ENCODE measurements at regions not wholly inside any gene's neighbourhood (a gene's known extent, or its start where the extent isn't known, plus 50 kb on each side); places are given as distances from the start of the nearest gene placed in this dataset.

- no peak overlapping the region for H3K18ac ChIP-seq (ENCODE audit: low read length)
- peak; percentile 75 for DNase-seq
- H3K9ac ChIP-seq (ENCODE audit: low read length), result no peak overlapping the region
- no peak overlapping the region for H3K27ac ChIP-seq (ENCODE audit: low read depth, low read length)
- H2BK5ac ChIP-seq (ENCODE audit: low read length), result no peak overlapping the region
- H3K4me1 ChIP-seq (ENCODE audit: control insufficient read depth, low read depth, low read length), result no peaks in the 10 kb centered on the region
- H3K4me3 ChIP-seq (ENCODE audit: low read length), result no peak overlapping the region
- H3K23ac ChIP-seq (ENCODE audit: low read length), result no peak overlapping the region
- H2BK120ac ChIP-seq (ENCODE audit: low read depth, low read length), result no peak overlapping the region
- no peaks in the 10 kb centered on the region for H3K79me2 ChIP-seq (ENCODE audit: control insufficient read depth, insufficient read depth, low read length)
- H3K79me1 ChIP-seq (ENCODE audit: low read length), result no peaks in the 10 kb centered on the region
- H2AK5ac ChIP-seq (ENCODE audit: low read length), result no peak overlapping the region
- no peak overlapping the region for H2BK15ac ChIP-seq (replicated peaks; ENCODE audit: low read depth)
- no peak overlapping the region for H3K4me2 ChIP-seq (ENCODE audit: low read length)
- no peaks in the 10 kb centered on the region for H3K27me3 ChIP-seq (ENCODE audit: insufficient read depth, low read length, poor library complexity)
- H4K8ac ChIP-seq (ENCODE audit: low read depth, low read length), result no peak overlapping the region
- no peaks in the 10 kb centered on the region for H3K36me3 ChIP-seq (ENCODE audit: control insufficient read depth, insufficient read depth, low read length)
- H3K4ac ChIP-seq (ENCODE audit: low read depth, low read length), result no peak overlapping the region
- H3K56ac ChIP-seq (ENCODE audit: low read length), result no peak overlapping the region
- H4K5ac ChIP-seq (ENCODE audit: low read length), result no peak overlapping the region
- WGBS (ENCODE audit: extremely low coverage, insufficient coverage, low lambda C conversion rate), result no CpG with 5 or more reads among the region's 2 CpGs
These were observed 548.2 kb upstream of the LRRTM1 start for GRCh38 chr2:80852808-80853139.

GRCh38 chr2:80852079-80852807 lies 547.7 kb upstream of the LRRTM1 start:
- H3K4me3 ChIP-seq (ENCODE audit: low read length), result no peak overlapping the region
- H3K4me1 ChIP-seq (ENCODE audit: control insufficient read depth, low read depth, low read length), result no peaks in the 10 kb centered on the region
- no peak overlapping the region for H4K8ac ChIP-seq (ENCODE audit: low read depth, low read length)
- H2AK5ac ChIP-seq (ENCODE audit: low read length), result no peak overlapping the region
- H2BK120ac ChIP-seq (ENCODE audit: low read depth, low read length), result no peak overlapping the region
- H4K5ac ChIP-seq (ENCODE audit: low read length), result no peak overlapping the region
- no peak overlapping the region for H3K23ac ChIP-seq (ENCODE audit: low read length)
- H3K18ac ChIP-seq (ENCODE audit: low read length), result no peak overlapping the region
- WGBS (ENCODE audit: extremely low coverage, insufficient coverage, low lambda C conversion rate), result no CpG with 5 or more reads among the region's 4 CpGs
- no peaks in the 10 kb centered on the region for H3K79me2 ChIP-seq (ENCODE audit: control insufficient read depth, insufficient read depth, low read length)
- H3K27ac ChIP-seq (ENCODE audit: low read depth, low read length), result no peak overlapping the region
- DNase-seq, result no peak
- H2BK15ac ChIP-seq (replicated peaks; ENCODE audit: low read depth), result no peak overlapping the region
- H3K9ac ChIP-seq (ENCODE audit: low read length), result no peak overlapping the region
- H3K79me1 ChIP-seq (ENCODE audit: low read length), result no peaks in the 10 kb centered on the region
- no peaks in the 10 kb centered on the region for H3K27me3 ChIP-seq (ENCODE audit: insufficient read depth, low read length, poor library complexity)
- no peak overlapping the region for H3K56ac ChIP-seq (ENCODE audit: low read length)
- H3K4ac ChIP-seq (ENCODE audit: low read depth, low read length), result no peak overlapping the region
- H3K4me2 ChIP-seq (ENCODE audit: low read length), result no peak overlapping the region
- H2BK5ac ChIP-seq (ENCODE audit: low read length), result no peak overlapping the region
- no peaks in the 10 kb centered on the region for H3K36me3 ChIP-seq (ENCODE audit: control insufficient read depth, insufficient read depth, low read length)

GRCh38 chr2:80830891-80831290 lies 526.3 kb upstream of the LRRTM1 start:
- no CpG with 5 or more reads among the region's 5 CpGs for WGBS (ENCODE audit: extremely low coverage, insufficient coverage, low lambda C conversion rate)
- Histone ChIP-seq H2BK120ac (ENCODE audit: low read depth, low read length) (no peak overlapping the region), H2BK15ac (replicated peaks; ENCODE audit: low read depth) (no peak overlapping the region), H3K23ac (ENCODE audit: low read length) (no peak overlapping the region), H2BK5ac (ENCODE audit: low read length) (no peak overlapping the region), H3K56ac (ENCODE audit: low read length) (no peak overlapping the region), H2AK5ac (ENCODE audit: low read length) (no peak overlapping the region), H3K4ac (ENCODE audit: low read depth, low read length) (no peak overlapping the region), H4K5ac (ENCODE audit: low read length) (no peak overlapping the region), H3K9ac (ENCODE audit: low read length) (no peak overlapping the region), H3K79me2 (ENCODE audit: control insufficient read depth, insufficient read depth, low read length) (no peaks in the 10 kb centered on the region), H3K4me2 (ENCODE audit: low read length) (no peak overlapping the region), H3K27ac (ENCODE audit: low read depth, low read length) (no peak overlapping the region), H3K27me3 (ENCODE audit: insufficient read depth, low read length, poor library complexity) (no peaks in the 10 kb centered on the region), H4K8ac (ENCODE audit: low read depth, low read length) (no peak overlapping the region), H3K4me1 (ENCODE audit: control insufficient read depth, low read depth, low read length) (no peaks in the 10 kb centered on the region), H3K18ac (ENCODE audit: low read length) (no peak overlapping the region), H3K79me1 (ENCODE audit: low read length) (no peaks in the 10 kb centered on the region), H3K36me3 (ENCODE audit: control insufficient read depth, insufficient read depth, low read length) (no peaks in the 10 kb centered on the region), H3K4me3 (ENCODE audit: low read length) (no peak overlapping the region)
- DNase-seq, result no peak

- Histone ChIP-seq H3K27ac (ENCODE audit: low read depth, low read length) (no peak overlapping the region), H3K18ac (ENCODE audit: low read length) (no peak overlapping the region), H2AK5ac (ENCODE audit: low read length) (no peak overlapping the region), H3K23ac (ENCODE audit: low read length) (no peak overlapping the region), H3K4me2 (ENCODE audit: low read length) (no peak overlapping the region), H4K8ac (ENCODE audit: low read depth, low read length) (no peak overlapping the region), H3K79me1 (ENCODE audit: low read length) (no peaks in the 10 kb centered on the region), H3K27me3 (ENCODE audit: insufficient read depth, low read length, poor library complexity) (no peaks in the 10 kb centered on the region), H3K4me3 (ENCODE audit: low read length) (no peak overlapping the region), H3K56ac (ENCODE audit: low read length) (no peak overlapping the region), H3K4ac (ENCODE audit: low read depth, low read length) (no peak overlapping the region), H3K9ac (ENCODE audit: low read length) (no peak overlapping the region), H3K36me3 (ENCODE audit: control insufficient read depth, insufficient read depth, low read length) (no peaks in the 10 kb centered on the region), H2BK15ac (replicated peaks; ENCODE audit: low read depth) (no peak overlapping the region), H3K79me2 (ENCODE audit: control insufficient read depth, insufficient read depth, low read length) (no peaks in the 10 kb centered on the region), H3K4me1 (ENCODE audit: control insufficient read depth, low read depth, low read length) (no peaks in the 10 kb centered on the region), H2BK5ac (ENCODE audit: low read length) (no peak overlapping the region), H2BK120ac (ENCODE audit: low read depth, low read length) (no peak overlapping the region), H4K5ac (ENCODE audit: low read length) (no peak overlapping the region)
- no CpG with 5 or more reads among the region's 4 CpGs for WGBS (ENCODE audit: extremely low coverage, insufficient coverage, low lambda C conversion rate)
- peak; percentile 31 for DNase-seq
These were observed 518.4 kb upstream of the LRRTM1 start for GRCh38 chr2:80822999-80823398.

GRCh38 chr2:80815259-80815658 lies 510.7 kb upstream of the LRRTM1 start:
- no peak overlapping the region for H2BK15ac ChIP-seq (replicated peaks; ENCODE audit: low read depth)
- no peak overlapping the region for H3K27ac ChIP-seq (ENCODE audit: low read depth, low read length)
- H3K27me3 ChIP-seq (ENCODE audit: insufficient read depth, low read length, poor library complexity), result no peaks in the 10 kb centered on the region
- no peak overlapping the region for H3K4me2 ChIP-seq (ENCODE audit: low read length)
- no peak overlapping the region for H2BK120ac ChIP-seq (ENCODE audit: low read depth, low read length)
- H3K23ac ChIP-seq (ENCODE audit: low read length), result no peak overlapping the region
- H3K56ac ChIP-seq (ENCODE audit: low read length), result no peak overlapping the region
- H4K5ac ChIP-seq (ENCODE audit: low read length), result no peak overlapping the region
- no peaks in the 10 kb centered on the region for H3K4me1 ChIP-seq (ENCODE audit: control insufficient read depth, low read depth, low read length)
- H3K18ac ChIP-seq (ENCODE audit: low read length), result no peak overlapping the region
- no peak overlapping the region for H3K4ac ChIP-seq (ENCODE audit: low read depth, low read length)
- no peaks in the 10 kb centered on the region for H3K79me2 ChIP-seq (ENCODE audit: control insufficient read depth, insufficient read depth, low read length)
- H3K9ac ChIP-seq (ENCODE audit: low read length), result no peak overlapping the region
- peak; percentile 18 for DNase-seq
- H2AK5ac ChIP-seq (ENCODE audit: low read length), result no peak overlapping the region
- H3K79me1 ChIP-seq (ENCODE audit: low read length), result no peaks in the 10 kb centered on the region
- no peaks in the 10 kb centered on the region for H3K36me3 ChIP-seq (ENCODE audit: control insufficient read depth, insufficient read depth, low read length)
- no peak overlapping the region for H4K8ac ChIP-seq (ENCODE audit: low read depth, low read length)
- no CpG with 5 or more reads among the region's 1 CpG for WGBS (ENCODE audit: extremely low coverage, insufficient coverage, low lambda C conversion rate)
- H2BK5ac ChIP-seq (ENCODE audit: low read length), result no peak overlapping the region
- H3K4me3 ChIP-seq (ENCODE audit: low read length), result no peak overlapping the region

GRCh38 chr2:80786584-80786983 lies 482.0 kb upstream of the LRRTM1 start:
- no peak overlapping the region for H3K18ac ChIP-seq (ENCODE audit: low read length)
- no peak overlapping the region for H3K56ac ChIP-seq (ENCODE audit: low read length)
- DNase-seq, result no peak
- no peaks in the 10 kb centered on the region for H3K4me1 ChIP-seq (ENCODE audit: control insufficient read depth, low read depth, low read length)
- H3K27ac ChIP-seq (ENCODE audit: low read depth, low read length), result no peak overlapping the region
- H3K36me3 ChIP-seq (ENCODE audit: control insufficient read depth, insufficient read depth, low read length), result no peaks in the 10 kb centered on the region
- no peaks in the 10 kb centered on the region for H3K79me1 ChIP-seq (ENCODE audit: low read length)
- H3K4me3 ChIP-seq (ENCODE audit: low read length), result no peak overlapping the region
- H3K9ac ChIP-seq (ENCODE audit: low read length), result no peak overlapping the region
- H2BK5ac ChIP-seq (ENCODE audit: low read length), result no peak overlapping the region
- no peaks in the 10 kb centered on the region for H3K27me3 ChIP-seq (ENCODE audit: insufficient read depth, low read length, poor library complexity)
- H4K5ac ChIP-seq (ENCODE audit: low read length), result no peak overlapping the region
- no peak overlapping the region for H3K23ac ChIP-seq (ENCODE audit: low read length)
- H4K8ac ChIP-seq (ENCODE audit: low read depth, low read length), result no peak overlapping the region
- no peak overlapping the region for H3K4ac ChIP-seq (ENCODE audit: low read depth, low read length)
- no peak overlapping the region for H2BK15ac ChIP-seq (replicated peaks; ENCODE audit: low read depth)
- no peaks in the 10 kb centered on the region for H3K79me2 ChIP-seq (ENCODE audit: control insufficient read depth, insufficient read depth, low read length)
- H2AK5ac ChIP-seq (ENCODE audit: low read length), result no peak overlapping the region
- no CpG with 5 or more reads among the region's 1 CpG for WGBS (ENCODE audit: extremely low coverage, insufficient coverage, low lambda C conversion rate)
- no peak overlapping the region for H3K4me2 ChIP-seq (ENCODE audit: low read length)
- no peak overlapping the region for H2BK120ac ChIP-seq (ENCODE audit: low read depth, low read length)

Measured in mesendoderm (in vitro differentiated cells).